Suprapubic skin (tissue), 4 donors: ENCODE measurements at regions not wholly inside any gene's neighbourhood (a gene's known extent, or its start where the extent isn't known, plus 50 kb on each side); places are given as distances from the start of the nearest gene placed in this dataset.

Experiments used
- EP300 ChIP-seq: sonication (generic); formaldehyde crosslinking; IDR thresholded peaks from one replicate; pipeline ENCODE4 v1.6.1; 2017; ENCODE audit warnings: antibody characterized with exemption
- POLR2A ChIP-seq, 2 donors: fragments of 450-650 bp; IDR thresholded peaks; one replicate each; pipeline ENCODE4 v1.6.1; 2017; ENCODE audit warnings: antibody characterized with exemption in 2 of 2, mild to moderate bottlenecking in 2 of 2, moderate library complexity in 2 of 2
- POLR2AphosphoS5 ChIP-seq, 3 donors: sonication (generic); formaldehyde crosslinking; IDR thresholded peaks; one replicate each; pipeline ENCODE4 v1.6.1; 2017; ENCODE audit warnings: antibody characterized with exemption in 3 of 3
- TF ChIP-seq, protein P1 (sequence below), 2 donors: fragments of 200-600 bp in 1 of 2; fragments of 450-650 bp in 1 of 2; sonication (generic) in 1 of 2; IDR thresholded peaks; one replicate each; pipeline ENCODE4 v1.5.1; 2016 to 2019; ENCODE audit warnings: antibody characterized with exemption in 2 of 2, mild to moderate bottlenecking in 1 of 2, moderate library complexity in 1 of 2

DNA sequence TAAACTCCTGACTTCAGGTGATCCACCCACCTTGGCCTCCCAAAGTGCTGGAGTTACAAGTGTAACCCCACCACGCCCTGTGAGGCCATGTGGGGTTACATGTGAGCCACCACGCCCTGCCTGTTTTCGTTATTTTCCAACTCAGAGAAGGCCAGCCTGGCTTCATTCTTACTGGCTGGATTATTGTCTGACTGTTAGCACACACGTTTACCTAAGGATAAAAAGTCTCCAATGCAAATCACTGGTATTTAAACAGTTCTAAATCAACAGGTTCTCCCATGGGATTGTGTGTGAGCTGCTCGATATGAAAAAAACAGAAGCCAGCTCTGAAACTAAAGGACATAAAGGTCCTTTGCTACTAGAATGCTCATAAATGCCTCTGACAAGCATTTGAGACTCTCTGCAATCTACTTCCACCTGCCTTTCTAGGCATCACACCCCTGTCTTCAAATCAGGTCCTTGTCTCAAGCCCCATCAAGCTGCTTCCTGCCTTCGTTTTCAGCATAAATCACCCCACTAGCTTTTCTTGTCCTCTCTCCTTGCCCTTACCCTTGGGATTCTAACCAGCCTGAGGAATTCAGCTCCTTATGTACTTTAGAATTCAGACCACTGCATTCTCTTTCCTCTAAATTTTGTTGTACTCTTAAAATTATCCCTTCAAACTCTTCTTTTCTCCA, 265.0 kb downstream of the DUSP6 start:
- TF ChIP-seq, protein P1, sequence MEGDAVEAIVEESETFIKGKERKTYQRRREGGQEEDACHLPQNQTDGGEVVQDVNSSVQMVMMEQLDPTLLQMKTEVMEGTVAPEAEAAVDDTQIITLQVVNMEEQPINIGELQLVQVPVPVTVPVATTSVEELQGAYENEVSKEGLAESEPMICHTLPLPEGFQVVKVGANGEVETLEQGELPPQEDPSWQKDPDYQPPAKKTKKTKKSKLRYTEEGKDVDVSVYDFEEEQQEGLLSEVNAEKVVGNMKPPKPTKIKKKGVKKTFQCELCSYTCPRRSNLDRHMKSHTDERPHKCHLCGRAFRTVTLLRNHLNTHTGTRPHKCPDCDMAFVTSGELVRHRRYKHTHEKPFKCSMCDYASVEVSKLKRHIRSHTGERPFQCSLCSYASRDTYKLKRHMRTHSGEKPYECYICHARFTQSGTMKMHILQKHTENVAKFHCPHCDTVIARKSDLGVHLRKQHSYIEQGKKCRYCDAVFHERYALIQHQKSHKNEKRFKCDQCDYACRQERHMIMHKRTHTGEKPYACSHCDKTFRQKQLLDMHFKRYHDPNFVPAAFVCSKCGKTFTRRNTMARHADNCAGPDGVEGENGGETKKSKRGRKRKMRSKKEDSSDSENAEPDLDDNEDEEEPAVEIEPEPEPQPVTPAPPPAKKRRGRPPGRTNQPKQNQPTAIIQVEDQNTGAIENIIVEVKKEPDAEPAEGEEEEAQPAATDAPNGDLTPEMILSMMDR (IDR thresholded peaks at IDR 0.05), result no peak
- TF ChIP-seq POLR2A (IDR thresholded peaks at IDR 0.05) (no peak), EP300 (no peak), POLR2AphosphoS5 (IDR thresholded peaks at IDR 0.05) (no peak)
